HUES48 (cell line): ENCODE measurements at regions not wholly inside any gene's neighbourhood (a gene's known extent, or its start where the extent isn't known, plus 50 kb on each side); places are given as distances from the start of the nearest gene placed in this dataset.

Source experiments
- H3K27ac ChIP-seq: one replicate; pipeline ENCODE4 v1.7.0; 2013; ENCODE audit warnings: low read depth, low read length, inconsistent platforms
- H3K27me3 ChIP-seq: 2 replicates; pipeline ENCODE4 v1.6.1; 2013; ENCODE audit warnings: mild to moderate bottlenecking, low read length; ENCODE audit not compliant: control insufficient read depth, insufficient read depth
- H3K36me3 ChIP-seq: 2 replicates; pipeline ENCODE4 v1.6.1; 2013; ENCODE audit warnings: low read length; ENCODE audit not compliant: control insufficient read depth, insufficient read depth
- H3K4me1 ChIP-seq: 2 replicates; pipeline ENCODE4 v1.6.1; 2013; ENCODE audit warnings: mild to moderate bottlenecking, low read length; ENCODE audit not compliant: control insufficient read depth, insufficient read depth
- H3K4me3 ChIP-seq: 2 replicates; pipeline ENCODE4 v1.5.1; 2013; ENCODE audit warnings: mild to moderate bottlenecking, low read depth, low read length
- H3K9ac ChIP-seq: 2 replicates; pipeline ENCODE4 v1.6.1; 2013; ENCODE audit warnings: mild to moderate bottlenecking, low read depth, low read length, moderate library complexity
- H3K9me3 ChIP-seq: 2 replicates; pipeline ENCODE4 v1.6.1; 2013; ENCODE audit warnings: low read length; ENCODE audit not compliant: control insufficient read depth, insufficient read depth

DNA sequence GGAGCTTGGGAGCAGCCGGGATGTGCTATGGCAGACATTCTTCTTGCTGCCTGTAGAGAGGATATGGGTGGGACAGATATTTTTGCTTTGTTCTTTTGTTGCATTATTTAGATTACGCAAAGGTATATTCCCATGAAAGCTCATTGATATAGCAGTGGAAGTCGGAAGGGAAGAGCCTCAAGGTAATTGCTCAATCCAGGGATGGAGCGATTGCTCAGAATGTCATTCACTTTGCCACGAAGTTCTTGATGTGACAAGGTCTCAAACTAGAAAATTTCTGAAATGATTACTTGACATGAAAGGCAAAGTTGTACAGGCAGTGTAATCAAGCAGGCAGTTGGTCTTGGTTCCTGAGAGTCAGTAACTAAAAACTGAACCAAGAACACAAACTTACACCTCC is 615.6 kb upstream of the CDH4 start:
- Histone ChIP-seq H3K9me3 (peaks cover 8% of the 10 kb centered on the region; the same call in 1 of the 2 replicates), H3K4me3 (no peak overlapping the region), H3K27me3 (no peaks in the 10 kb centered on the region), H3K9ac (no peak overlapping the region), H3K36me3 (no peaks in the 10 kb centered on the region), H3K4me1 (no peaks in the 10 kb centered on the region), H3K27ac (no peak overlapping the region)

DNA sequence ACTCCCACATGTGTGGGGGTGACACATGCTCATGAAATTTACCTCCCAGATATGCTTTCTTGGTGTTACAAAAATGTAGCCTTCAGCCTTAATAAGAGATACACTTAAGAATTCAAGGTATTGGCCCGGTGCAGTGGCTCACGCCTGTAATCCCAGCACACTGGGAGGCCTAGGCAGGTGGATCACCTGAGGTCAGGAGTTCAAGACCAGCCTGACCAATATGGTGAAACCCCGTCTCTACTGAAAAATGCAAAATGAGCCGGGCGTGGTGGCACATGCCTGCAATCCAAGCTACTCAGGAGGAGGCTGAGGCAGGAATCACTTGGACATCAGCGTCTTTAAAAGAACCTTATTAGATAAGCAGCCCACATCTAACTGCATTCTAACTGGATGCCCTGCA is 614.3 kb upstream of the CDH4 start:
- no peak overlapping the region for H3K9ac ChIP-seq

DNA sequence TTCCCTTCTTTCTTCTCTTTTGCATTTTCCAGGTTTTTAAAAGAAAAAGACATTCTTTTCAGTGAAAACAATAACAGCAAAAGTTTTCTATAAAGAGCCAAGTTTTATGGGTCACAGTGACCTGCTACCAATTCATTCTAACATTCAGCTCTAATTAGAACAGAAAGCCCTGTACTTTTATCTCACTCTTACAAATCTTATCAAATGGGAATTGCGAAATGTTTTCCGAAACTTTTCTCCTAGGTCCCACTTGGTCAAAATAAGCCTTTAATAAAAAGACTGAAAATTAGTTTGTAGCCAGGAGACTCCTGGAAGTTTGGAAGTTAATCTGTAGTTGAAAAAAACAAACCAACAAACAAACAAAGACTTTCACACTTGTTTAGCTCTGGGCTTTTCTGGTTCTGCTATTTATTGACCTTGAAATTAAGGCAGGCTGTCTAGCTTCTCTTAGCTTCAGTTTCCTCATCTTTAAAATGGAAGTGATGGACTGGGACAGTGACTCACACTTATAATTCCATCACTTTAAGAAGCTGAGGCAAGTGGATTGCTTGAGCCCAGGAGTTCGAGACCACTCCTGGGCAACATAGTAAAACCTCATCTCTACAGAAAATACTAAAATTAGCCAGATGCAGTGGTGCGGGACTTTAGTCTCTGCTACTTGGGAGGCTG is 613.5 kb upstream of the CDH4 start:
- Histone ChIP-seq H3K27me3 (no peaks in the 10 kb centered on the region), H3K9me3 (peaks cover 8% of the 10 kb centered on the region; the same call in 1 of the 2 replicates), H3K36me3 (no peaks in the 10 kb centered on the region), H3K4me1 (no peaks in the 10 kb centered on the region), H3K4me3 (no peak overlapping the region), H3K27ac (no peak overlapping the region), H3K9ac (no peak overlapping the region)

More for the DNA sequence above, 614.3 kb upstream of the CDH4 start:
- Histone ChIP-seq H3K27me3 (no peaks in the 10 kb centered on the region), H3K4me3 (no peak overlapping the region), H3K9me3 (peaks cover 8% of the 10 kb centered on the region; the same call in 1 of the 2 replicates), H3K4me1 (no peaks in the 10 kb centered on the region), H3K36me3 (no peaks in the 10 kb centered on the region), H3K27ac (no peak overlapping the region)

DNA sequence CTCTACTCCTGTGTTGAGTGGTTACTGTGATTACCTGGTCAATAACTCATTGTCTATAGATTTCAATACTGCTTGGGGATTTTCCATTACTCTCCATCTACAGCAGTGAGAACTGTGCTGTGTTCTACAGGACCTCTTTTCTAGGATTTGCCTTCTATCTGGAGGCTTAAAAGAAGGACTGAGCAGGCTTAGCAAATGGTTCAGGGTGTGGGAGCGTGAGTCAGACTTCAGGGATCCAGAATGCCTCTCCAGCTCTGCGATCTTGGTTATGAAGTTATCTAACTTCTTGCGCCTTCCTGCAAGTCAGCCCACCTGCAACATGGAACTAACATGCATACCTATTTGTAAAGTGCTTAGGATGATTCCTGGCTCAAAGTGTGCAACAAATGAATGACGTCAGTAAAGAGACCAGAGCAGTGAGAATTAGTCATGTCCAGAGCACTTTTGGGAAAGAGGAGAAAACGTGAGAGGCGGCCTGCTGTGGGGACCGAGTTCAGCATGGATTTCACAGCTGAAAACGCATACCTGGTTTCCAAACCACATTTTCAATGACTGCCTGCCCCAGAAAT is 610.1 kb upstream of the CDH4 start:
- H3K27ac ChIP-seq: no peak overlapping the region
- peaks cover 5% of the 10 kb centered on the region; the same call in 1 of the 2 replicates for H3K9me3 ChIP-seq
- no peak overlapping the region for H3K4me3 ChIP-seq
- H3K4me1 ChIP-seq: no peaks in the 10 kb centered on the region
- H3K36me3 ChIP-seq: no peaks in the 10 kb centered on the region
- H3K9ac ChIP-seq: no peak overlapping the region
- no peaks in the 10 kb centered on the region for H3K27me3 ChIP-seq

DNA sequence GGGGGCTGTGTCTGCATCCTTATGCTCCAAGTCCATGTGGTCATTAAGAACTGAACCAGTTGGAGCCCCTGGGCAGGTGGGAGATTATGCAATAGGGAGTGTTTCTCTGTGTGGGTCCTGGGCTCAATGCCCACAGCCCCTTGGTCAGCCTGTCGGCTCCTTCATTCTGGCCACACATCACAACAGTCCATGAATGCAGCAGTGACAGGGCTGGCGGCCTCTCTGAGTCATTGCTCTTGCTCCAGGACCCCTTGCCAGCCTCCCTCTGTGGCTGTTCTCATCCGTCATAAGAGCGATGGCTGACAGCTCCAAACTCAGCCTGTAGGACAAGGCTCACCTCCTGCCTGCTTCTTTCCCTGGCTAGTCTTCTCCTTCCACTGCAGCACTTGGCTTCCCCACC is 609.5 kb upstream of the CDH4 start:
- peaks cover 8% of the 10 kb centered on the region; the same call in 1 of the 2 replicates for H3K9me3 ChIP-seq
- no peak overlapping the region for H3K27ac ChIP-seq
- H3K27me3 ChIP-seq: no peaks in the 10 kb centered on the region
- H3K9ac ChIP-seq: no peak overlapping the region
- H3K4me1 ChIP-seq: no peaks in the 10 kb centered on the region
- no peak overlapping the region for H3K4me3 ChIP-seq
- H3K36me3 ChIP-seq: no peaks in the 10 kb centered on the region

DNA sequence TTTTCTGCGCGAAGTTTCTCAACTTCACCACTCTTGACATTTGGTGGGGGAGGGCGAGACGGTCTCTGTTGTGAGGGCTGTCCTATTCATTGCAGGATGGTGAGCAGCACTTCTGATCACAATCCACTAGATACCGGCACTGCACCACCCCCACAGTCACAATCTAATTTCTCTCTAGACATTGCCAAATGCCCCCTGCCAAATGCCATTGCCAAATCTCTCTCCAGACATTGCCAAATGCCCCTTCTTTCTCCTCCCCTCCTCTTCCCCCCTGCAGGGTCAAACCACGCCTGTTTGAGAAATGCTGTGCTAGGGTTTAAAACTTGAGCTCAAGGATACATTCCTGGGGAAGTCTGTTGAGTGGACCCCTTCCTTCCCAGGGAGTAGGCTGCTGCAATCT is 603.5 kb upstream of the CDH4 start:
- no peaks in the 10 kb centered on the region for H3K4me1 ChIP-seq
- H3K9me3 ChIP-seq: peaks cover 8% of the 10 kb centered on the region; the same call in 1 of the 2 replicates
- H3K36me3 ChIP-seq: no peaks in the 10 kb centered on the region
- no peak overlapping the region for H3K4me3 ChIP-seq
- H3K9ac ChIP-seq: no peak overlapping the region
- no peaks in the 10 kb centered on the region; the same call in 1 of the 2 replicates for H3K27me3 ChIP-seq
- no peak overlapping the region for H3K27ac ChIP-seq

DNA sequence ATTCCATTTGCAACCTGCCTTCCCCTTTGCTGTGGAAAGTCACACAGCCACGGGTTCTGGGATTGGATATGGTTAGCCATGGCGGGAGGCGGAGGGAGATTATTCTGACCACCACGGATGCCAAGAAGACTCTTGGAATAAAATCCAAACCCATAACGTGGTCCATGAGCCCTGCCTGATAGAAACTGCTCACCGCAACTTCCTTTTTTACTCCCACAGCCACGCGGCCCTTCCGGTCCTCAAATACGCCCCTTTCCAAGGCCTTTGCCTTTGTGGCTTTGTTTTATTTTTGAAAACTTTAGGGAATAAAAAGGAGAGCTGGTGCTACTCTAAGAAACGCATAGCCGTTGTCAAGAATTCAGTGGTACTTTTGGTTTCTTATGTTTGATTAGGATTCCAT is 602.5 kb upstream of the CDH4 start:
- H3K4me3 ChIP-seq: no peak overlapping the region
- no peaks in the 10 kb centered on the region for H3K4me1 ChIP-seq
- H3K9me3 ChIP-seq: peaks cover 8% of the 10 kb centered on the region; the same call in 1 of the 2 replicates
- no peaks in the 10 kb centered on the region; the same call in 1 of the 2 replicates for H3K27me3 ChIP-seq
- no peak overlapping the region for H3K9ac ChIP-seq
- H3K27ac ChIP-seq: no peak overlapping the region
- H3K36me3 ChIP-seq: no peaks in the 10 kb centered on the region

DNA sequence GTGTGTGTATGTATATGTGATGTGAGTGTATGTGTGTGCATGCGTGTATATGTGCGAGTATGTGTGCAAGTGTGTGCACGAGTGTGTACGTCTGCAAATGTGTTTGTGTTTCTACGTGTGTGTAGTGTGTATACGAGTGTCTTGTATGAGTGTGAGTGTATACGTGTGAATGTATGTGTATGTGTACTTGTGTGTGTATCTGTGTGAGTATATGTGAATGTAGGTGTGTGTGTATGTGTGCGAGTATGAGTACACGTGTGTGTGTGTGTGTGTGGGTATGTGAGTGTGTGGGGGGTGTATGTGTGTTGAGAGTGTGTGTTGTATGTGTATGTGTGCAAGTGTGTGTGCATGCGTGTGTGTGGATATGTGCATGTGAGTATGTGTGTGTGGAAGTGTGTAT is 602.0 kb upstream of the CDH4 start:
- H3K9me3 ChIP-seq: peaks cover 11% of the 10 kb centered on the region; the same call in 1 of the 2 replicates

DNA sequence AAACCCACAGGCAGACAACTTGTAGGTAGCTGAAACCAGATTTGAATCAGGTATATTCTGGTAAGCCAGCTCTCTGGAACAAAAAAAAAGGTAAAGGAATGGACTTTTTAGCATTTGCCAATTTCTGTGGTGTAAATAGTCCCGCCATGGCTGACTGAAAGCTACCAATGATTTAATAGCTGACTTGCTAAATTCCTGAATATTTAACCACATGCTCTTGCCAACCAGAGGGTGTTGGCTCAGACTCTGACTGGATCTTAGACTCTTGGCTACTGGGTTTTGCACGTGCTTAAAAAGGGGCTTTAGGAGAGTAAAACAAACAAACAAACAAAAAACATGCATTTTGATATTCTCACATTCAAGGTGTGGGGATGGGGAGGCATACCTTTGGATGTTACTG is 600.0 kb upstream of the CDH4 start:
- Histone ChIP-seq H3K4me3 (no peak overlapping the region), H3K27ac (no peak overlapping the region), H3K4me1 (no peaks in the 10 kb centered on the region), H3K9ac (no peak overlapping the region), H3K27me3 (no peaks in the 10 kb centered on the region; the same call in 1 of the 2 replicates), H3K9me3 (peaks cover 10% of the 10 kb centered on the region; the same call in 1 of the 2 replicates), H3K36me3 (no peaks in the 10 kb centered on the region)

More for the DNA sequence above, 602.0 kb upstream of the CDH4 start:
- Histone ChIP-seq H3K27me3 (no peaks in the 10 kb centered on the region; the same call in 1 of the 2 replicates), H3K27ac (no peak overlapping the region), H3K4me1 (no peaks in the 10 kb centered on the region), H3K9ac (no peak overlapping the region), H3K36me3 (no peaks in the 10 kb centered on the region), H3K4me3 (no peak overlapping the region)

DNA sequence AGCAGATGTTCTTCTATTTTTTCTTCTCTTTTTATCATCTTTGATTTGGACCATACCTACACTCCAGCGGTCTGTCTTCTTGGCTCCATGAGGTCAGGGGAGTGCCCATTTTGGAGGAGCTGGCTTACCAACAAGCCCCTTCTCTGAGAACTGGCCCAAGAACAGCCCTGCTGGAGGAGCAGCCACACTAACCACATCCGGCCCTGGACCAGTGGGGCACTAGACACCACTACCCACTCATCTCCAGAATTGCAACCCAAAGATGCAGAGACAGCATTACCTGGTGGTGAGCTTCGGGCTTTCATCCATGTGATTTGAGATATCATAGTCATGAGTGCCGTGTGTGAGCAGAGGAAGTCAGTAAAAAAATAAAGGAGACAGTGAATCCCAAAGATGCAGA is 599.4 kb upstream of the CDH4 start:
- H3K4me3 ChIP-seq: no peak overlapping the region
- H3K27ac ChIP-seq: no peak overlapping the region
- no peaks in the 10 kb centered on the region; the same call in 1 of the 2 replicates for H3K27me3 ChIP-seq
- 0 out of 2 replicates have a peak, but pooled peaks cover 8% of the 10 kb centered on the region for H3K9me3 ChIP-seq
- no peak overlapping the region for H3K9ac ChIP-seq
- H3K36me3 ChIP-seq: no peaks in the 10 kb centered on the region
- H3K4me1 ChIP-seq: no peaks in the 10 kb centered on the region

DNA sequence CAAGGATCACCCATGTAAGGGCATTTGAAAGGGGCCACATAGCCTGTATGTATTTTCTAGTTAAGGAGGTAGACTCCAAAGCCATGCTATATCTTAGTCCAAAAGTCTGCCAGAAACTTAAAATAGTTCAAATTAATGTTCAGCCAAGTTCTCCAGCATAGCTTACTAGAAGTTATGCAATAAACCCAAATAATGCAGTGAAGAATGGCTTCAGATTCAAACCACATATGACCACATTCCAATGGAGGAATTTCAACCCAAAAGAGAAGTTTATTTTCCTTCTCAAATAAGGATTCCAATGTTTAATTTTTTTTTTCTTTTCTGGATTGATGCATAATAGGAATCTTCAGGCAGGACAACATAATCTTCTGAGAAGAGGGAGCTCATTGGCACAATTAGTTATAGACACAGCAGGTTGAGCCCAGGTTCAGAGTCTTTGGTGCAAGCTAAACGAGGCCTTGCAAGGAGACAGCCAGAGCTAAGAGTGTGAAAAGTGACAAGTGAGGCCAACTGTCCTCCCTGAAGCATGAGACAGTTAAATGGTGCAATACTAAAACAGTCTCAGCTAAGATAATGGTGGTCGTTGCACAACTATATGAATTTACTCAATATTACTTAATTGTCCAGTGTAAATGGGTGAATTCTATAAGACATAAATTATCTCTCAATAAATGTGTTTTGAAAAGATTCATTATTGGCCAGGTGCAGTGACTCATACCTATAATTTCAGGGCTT is 598.8 kb upstream of the CDH4 start:
- Histone ChIP-seq H3K27ac (no peak overlapping the region), H3K9ac (no peak overlapping the region), H3K4me1 (0 out of 2 replicates have a peak, but pooled peaks cover under 1% of the 10 kb centered on the region), H3K27me3 (no peaks in the 10 kb centered on the region; the same call in 1 of the 2 replicates), H3K4me3 (no peak overlapping the region), H3K9me3 (0 out of 2 replicates have a peak, but pooled peaks cover 8% of the 10 kb centered on the region), H3K36me3 (no peaks in the 10 kb centered on the region)
